K562 (cell line): ENCODE measurements at regions not wholly inside any gene's neighbourhood (a gene's known extent, or its start where the extent isn't known, plus 50 kb on each side); places are given as distances from the start of the nearest gene placed in this dataset.

Experiments
- KDM1A ChIP-seq, 2 experiments: fragments of 450-650 bp; IDR thresholded peaks; 2 replicates each; pipeline ENCODE4 v1.6.1; 2016; ENCODE audit warnings: mild to moderate bottlenecking in 2 of 2
- SRF ChIP-seq, 2 experiments: fragments of 250-450, 450-650 bp in 1 of 2; sonication (Bioruptor Pico) in 1 of 2; sonication (generic) in 1 of 2; formaldehyde crosslinking; IDR thresholded peaks; 2 replicates each; pipeline versions ENCODE4 v1.5.0 to v1.5.1; 2020 to 2022; ENCODE audit warnings: mild to moderate bottlenecking in 1 of 2, missing genetic modification reagents in 1 of 2
- TAF1 ChIP-seq: IDR thresholded peaks from 2 replicates; pipeline ENCODE4 v1.6.1; 2011; ENCODE audit warnings: mild to moderate bottlenecking, low read length, moderate library complexity; ENCODE audit not compliant: insufficient read depth, control insufficient read depth, severe bottlenecking; ENCODE audit errors: extremely low read depth
- YY1 ChIP-seq, 3 experiments: IDR thresholded peaks; 2 replicates each; pipeline ENCODE4 v1.6.1; 2011; ENCODE audit warnings: low read length in 2 of 3, mild to moderate bottlenecking in 2 of 3, moderate library complexity in 2 of 3, borderline replicate concordance in 1 of 3, control low read depth in 1 of 3, low read depth in 1 of 3; ENCODE audit not compliant: insufficient read depth in 3 of 3, insufficient replicate concordance in 2 of 3, control insufficient read depth in 1 of 3, insufficient read length in 1 of 3; ENCODE audit errors: extremely low read depth in 1 of 3
- ZEB2 ChIP-seq: fragments of 450-650 bp; IDR thresholded peaks from 2 replicates; pipeline ENCODE4 v1.6.1; 2016
- ZNF24 ChIP-seq: fragments of 450-650 bp; IDR thresholded peaks from 2 replicates; pipeline ENCODE4 v1.6.1; 2016
- TF ChIP-seq, protein P1 (sequence below): fragments of 250-450 bp; sonication (Bioruptor Pico); IDR thresholded peaks from 2 replicates; pipeline ENCODE4 v1.5.0; 2020; ENCODE audit warnings: mild to moderate bottlenecking

DNA sequence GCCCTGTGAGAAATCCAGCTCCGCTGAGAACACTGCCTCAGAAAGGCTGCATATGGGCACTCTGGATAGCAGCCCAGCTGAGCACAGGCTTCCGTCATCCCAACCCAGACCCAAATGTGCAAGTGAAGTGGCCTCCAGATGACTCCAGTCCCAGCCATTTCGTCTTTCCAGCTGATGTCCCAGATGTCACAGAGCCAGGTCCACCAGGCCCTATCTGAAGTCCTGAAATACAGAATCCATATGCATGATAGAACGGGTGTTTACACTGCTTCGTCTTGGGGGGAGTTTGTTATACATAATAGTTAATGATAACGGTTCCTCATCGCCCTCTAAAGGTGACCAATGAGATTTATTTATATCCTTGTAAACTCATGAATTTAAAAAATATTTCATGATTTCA is 72.6 kb upstream of the TRIM2 start:
- TF ChIP-seq SRF (CRISPR knock-in tag; IDR thresholded peaks at IDR 0.05): no peak
- TF ChIP-seq, protein P1, sequence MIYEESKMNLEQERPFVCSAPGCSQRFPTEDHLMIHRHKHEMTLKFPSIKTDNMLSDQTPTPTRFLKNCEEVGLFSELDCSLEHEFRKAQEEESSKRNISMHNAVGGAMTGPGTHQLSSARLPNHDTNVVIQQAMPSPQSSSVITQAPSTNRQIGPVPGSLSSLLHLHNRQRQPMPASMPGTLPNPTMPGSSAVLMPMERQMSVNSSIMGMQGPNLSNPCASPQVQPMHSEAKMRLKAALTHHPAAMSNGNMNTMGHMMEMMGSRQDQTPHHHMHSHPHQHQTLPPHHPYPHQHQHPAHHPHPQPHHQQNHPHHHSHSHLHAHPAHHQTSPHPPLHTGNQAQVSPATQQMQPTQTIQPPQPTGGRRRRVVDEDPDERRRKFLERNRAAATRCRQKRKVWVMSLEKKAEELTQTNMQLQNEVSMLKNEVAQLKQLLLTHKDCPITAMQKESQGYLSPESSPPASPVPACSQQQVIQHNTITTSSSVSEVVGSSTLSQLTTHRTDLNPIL: no peak
- TF ChIP-seq YY1 (IDR thresholded peaks at IDR 0.05; ENCODE audit: borderline replicate concordance in 1 of 3, control insufficient read depth in 1 of 3, extremely low read depth in 1 of 3, insufficient read depth in 3 of 3, insufficient read length in 1 of 3, insufficient replicate concordance in 2 of 3, low read depth in 1 of 3, low read length in 2 of 3): no peak
- TF ChIP-seq TAF1: no peak
- no peak for TF ChIP-seq ZNF24
- TF ChIP-seq KDM1A (IDR thresholded peaks at IDR 0.05): no peak
- TF ChIP-seq ZEB2: no peak
